HFFc6 (cell line): ENCODE measurements at regions not wholly inside any gene's neighbourhood (a gene's known extent, or its start where the extent isn't known, plus 50 kb on each side); places are given as distances from the start of the nearest gene placed in this dataset.

Experiments used
- DNase-seq: peaks from one replicate; pipeline ENCODE4 v3.0.0-alpha.2; 2018
- H3K27ac Mint-ChIP-seq: 2 replicates; pipeline ENCODE4 v1.8.0; 2020; ENCODE audit warnings: mild to moderate bottlenecking, mixed read lengths
- H3K27me3 Mint-ChIP-seq: 2 replicates; pipeline ENCODE4 v1.8.0; 2021; ENCODE audit warnings: mild to moderate bottlenecking, moderate library complexity, mixed read lengths; ENCODE audit not compliant: insufficient read depth
- H3K36me3 Mint-ChIP-seq: 2 replicates; pipeline ENCODE4 v1.8.0; 2021; ENCODE audit warnings: low read depth, mixed read lengths
- H3K4me1 Mint-ChIP-seq: 2 replicates; pipeline ENCODE4 v1.8.0; 2020; ENCODE audit warnings: low read depth, mixed read lengths
- H3K4me3 Mint-ChIP-seq: 2 replicates; pipeline ENCODE4 v1.8.0; 2020; ENCODE audit warnings: mild to moderate bottlenecking, moderate library complexity, mixed read lengths
- H3K9me3 Mint-ChIP-seq: 2 replicates; pipeline ENCODE4 v1.8.0; 2020; ENCODE audit warnings: mild to moderate bottlenecking, mixed read lengths
- CTCF ChIP-seq: fragments of 200-600 bp; sonication (generic); IDR thresholded peaks from 2 replicates; pipeline ENCODE4 v1.5.0; 2021; ENCODE audit warnings: antibody characterized with exemption, mild to moderate bottlenecking

- H3K9me3 Mint-ChIP-seq: peaks cover 15% of the 10 kb centered on the region; the same call in 1 of the 2 replicates
- H3K27me3 Mint-ChIP-seq: no peaks in the 10 kb centered on the region
- DNase-seq: no peak
- no peaks in the 10 kb centered on the region for H3K4me1 Mint-ChIP-seq
- TF ChIP-seq CTCF: no peak
- H3K27ac Mint-ChIP-seq: no peak overlapping the region
- no peak overlapping the region for H3K4me3 Mint-ChIP-seq
- H3K36me3 Mint-ChIP-seq: no peaks in the 10 kb centered on the region
These were observed 726.3 kb downstream of the TSN start for GRCh38 chr2:122481717-122482116.

- Mint-ChIP-seq H3K4me3 (no peak overlapping the region), H3K36me3 (no peaks in the 10 kb centered on the region), H3K27me3 (no peaks in the 10 kb centered on the region), H3K4me1 (no peaks in the 10 kb centered on the region), H3K9me3 (peaks cover 34% of the 10 kb centered on the region), H3K27ac (no peak overlapping the region)
- DNase-seq: no peak
- TF ChIP-seq CTCF: no peak
These were observed 730.6 kb downstream of the TSN start for GRCh38 chr2:122486086-122486485.

- H3K4me1 Mint-ChIP-seq: no peaks in the 10 kb centered on the region
- H3K27ac Mint-ChIP-seq: no peak overlapping the region
- no peaks in the 10 kb centered on the region for H3K27me3 Mint-ChIP-seq
- no peak for DNase-seq
- peaks cover 32% of the 10 kb centered on the region for H3K9me3 Mint-ChIP-seq
- TF ChIP-seq CTCF: no peak
- no peaks in the 10 kb centered on the region for H3K36me3 Mint-ChIP-seq
- no peak overlapping the region for H3K4me3 Mint-ChIP-seq
These were observed 731.4 kb downstream of the TSN start for GRCh38 chr2:122486705-122487415.

- H3K36me3 Mint-ChIP-seq: no peaks in the 10 kb centered on the region
- H3K27me3 Mint-ChIP-seq: no peaks in the 10 kb centered on the region
- TF ChIP-seq CTCF: no peak
- no peak overlapping the region for H3K27ac Mint-ChIP-seq
- peaks cover 34% of the 10 kb centered on the region for H3K9me3 Mint-ChIP-seq
- no peaks in the 10 kb centered on the region for H3K4me1 Mint-ChIP-seq
- no peak for DNase-seq
- H3K4me3 Mint-ChIP-seq: no peak overlapping the region
These were observed 735.6 kb downstream of the TSN start for GRCh38 chr2:122491011-122491410.

GRCh38 chr2:122500316-122501105, 745.1 kb downstream of the TSN start:
- H3K36me3 Mint-ChIP-seq: no peaks in the 10 kb centered on the region
- peaks cover 15% of the 10 kb centered on the region for H3K9me3 Mint-ChIP-seq
- TF ChIP-seq CTCF: no peak
- no peaks in the 10 kb centered on the region for H3K4me1 Mint-ChIP-seq
- DNase-seq: no peak
- no peak overlapping the region for H3K27ac Mint-ChIP-seq
- H3K4me3 Mint-ChIP-seq: no peak overlapping the region
- H3K27me3 Mint-ChIP-seq: no peaks in the 10 kb centered on the region; the same call in 1 of the 2 replicates
